HG02571 (cell line): ENCODE measurements at regions not wholly inside any gene's neighbourhood (a gene's known extent, or its start where the extent isn't known, plus 50 kb on each side); places are given as distances from the start of the nearest gene placed in this dataset.

ENCODE experiments used
- ATAC-seq: cut with Tn5 transposase; IDR thresholded peaks from one replicate; pipeline ENCODE4 v1.9.1; 2021; ENCODE audit warnings: mild to moderate bottlenecking, moderate library complexity; ENCODE audit not compliant: unreplicated experiment

GRCh38 chr11:87440076-87440770, 402.5 kb downstream of the TMEM135 start:
- no peak for ATAC-seq

- no peak for ATAC-seq
Measured at GRCh38 chr11:87438416-87438815, 400.7 kb downstream of the TMEM135 start.

GRCh38 chr11:87437844-87438223, 400.1 kb downstream of the TMEM135 start:
- ATAC-seq: no peak

- no peak for ATAC-seq
Measured at GRCh38 chr11:87437133-87437843, 399.6 kb downstream of the TMEM135 start.

GRCh38 chr11:87432022-87432421, 394.3 kb downstream of the TMEM135 start:
- no peak for ATAC-seq

GRCh38 chr11:87431392-87431791, 393.7 kb downstream of the TMEM135 start:
- no peak for ATAC-seq

GRCh38 chr11:87430821-87431220, 393.1 kb downstream of the TMEM135 start:
- no peak for ATAC-seq

GRCh38 chr11:87429996-87430395, 392.3 kb downstream of the TMEM135 start:
- no peak for ATAC-seq

- ATAC-seq: no peak
Measured at GRCh38 chr11:87428266-87428665, 390.5 kb downstream of the TMEM135 start.

- ATAC-seq: no peak
Measured at GRCh38 chr11:87425943-87426342, 388.2 kb downstream of the TMEM135 start.

- no peak for ATAC-seq
Measured at GRCh38 chr11:87425391-87425790, 387.7 kb downstream of the TMEM135 start.

- no peak for ATAC-seq
Measured at GRCh38 chr11:87423161-87423560, 385.4 kb downstream of the TMEM135 start.

- no peak for ATAC-seq
Measured at GRCh38 chr11:87422566-87422965, 384.8 kb downstream of the TMEM135 start.

GRCh38 chr11:87421422-87421821, 383.7 kb downstream of the TMEM135 start:
- peak; percentile 77 for ATAC-seq

- ATAC-seq: no peak
Measured at GRCh38 chr11:87417951-87418350, 380.2 kb downstream of the TMEM135 start.

- ATAC-seq: no peak
Measured at GRCh38 chr11:87405843-87406242, 368.1 kb downstream of the TMEM135 start.

GRCh38 chr11:87405356-87405755, 367.6 kb downstream of the TMEM135 start:
- no peak for ATAC-seq

GRCh38 chr11:87401653-87402052, 363.9 kb downstream of the TMEM135 start:
- ATAC-seq: no peak

GRCh38 chr11:87399341-87399740, 361.6 kb downstream of the TMEM135 start:
- ATAC-seq: no peak

GRCh38 chr11:87398931-87399330, 361.2 kb downstream of the TMEM135 start:
- ATAC-seq: no peak

GRCh38 chr11:87397011-87397865, 359.5 kb downstream of the TMEM135 start:
- ATAC-seq: no peak

GRCh38 chr11:87394924-87395323, 357.2 kb downstream of the TMEM135 start:
- ATAC-seq: no peak
